DOHH2 (cell line): ENCODE measurements at regions not wholly inside any gene's neighbourhood (a gene's known extent, or its start where the extent isn't known, plus 50 kb on each side); places are given as distances from the start of the nearest gene placed in this dataset.

ENCODE experiments used
- H3F3A ChIP-seq: fragments of 200-600 bp; sonication (generic), shearing (Covaris generic); 2 replicates; pipeline ENCODE4 v1.6.0; 2016; ENCODE audit warnings: antibody characterized with exemption, mild to moderate bottlenecking; ENCODE audit not compliant: control insufficient read depth, insufficient read depth
- H3K27ac ChIP-seq: fragments of 200-600 bp; sonication (generic); 2 replicates; pipeline ENCODE4 v1.5.1; 2014; ENCODE audit warnings: low read depth, mild to moderate bottlenecking, low read length, moderate library complexity
- H3K27me3 ChIP-seq: fragments of 200-600 bp; sonication (generic); 2 replicates; pipeline ENCODE4 v1.6.1; 2014; ENCODE audit warnings: mild to moderate bottlenecking, low read length, mixed read lengths; ENCODE audit not compliant: control insufficient read depth
- H3K36me3 ChIP-seq: fragments of 200-600 bp; sonication (generic); 2 replicates; pipeline ENCODE4 v1.6.1; 2014; ENCODE audit warnings: mild to moderate bottlenecking, low read length, moderate library complexity, mixed read lengths; ENCODE audit not compliant: control insufficient read depth
- H3K4me1 ChIP-seq: fragments of 200-600 bp; sonication (generic); 2 replicates; pipeline ENCODE4 v1.6.1; 2014; ENCODE audit warnings: mild to moderate bottlenecking, low read length, mixed read lengths; ENCODE audit not compliant: control insufficient read depth
- H3K4me2 ChIP-seq: fragments of 200-600 bp; sonication (generic); 2 replicates; pipeline ENCODE4 v1.6.0; 2014; ENCODE audit warnings: mild to moderate bottlenecking, low read length, moderate library complexity
- H3K4me3 ChIP-seq: fragments of 200-600 bp; sonication (generic); 2 replicates; pipeline ENCODE4 v1.5.1; 2014; ENCODE audit warnings: mild to moderate bottlenecking, low read length, mixed read lengths
- H3K79me2 ChIP-seq: fragments of 200-600 bp; sonication (generic); 2 replicates; pipeline ENCODE4 v1.6.1; 2014; ENCODE audit warnings: mild to moderate bottlenecking, low read length, mixed read lengths; ENCODE audit not compliant: control insufficient read depth
- H3K9me2 ChIP-seq: fragments of 200-600 bp; sonication (generic); replicated peaks from 2 replicates; pipeline ENCODE4 v1.6.1; 2014; ENCODE audit warnings: mild to moderate bottlenecking, low read length, mixed read lengths; ENCODE audit not compliant: control insufficient read depth
- H3K9me3 ChIP-seq: fragments of 200-600 bp; sonication (generic); 2 replicates; pipeline ENCODE4 v1.6.1; 2014; ENCODE audit warnings: antibody characterized with exemption, low read length, mixed read lengths; ENCODE audit not compliant: control insufficient read depth, insufficient read depth
- H4K20me1 ChIP-seq: fragments of 200-600 bp; sonication (generic); 2 replicates; pipeline ENCODE4 v1.6.0; 2014; ENCODE audit warnings: low read depth, mild to moderate bottlenecking, antibody characterized with exemption, low read length, moderate library complexity; ENCODE audit not compliant: control insufficient read depth, insufficient read depth
- EZH2phosphoT487 ChIP-seq: fragments of 200-600 bp; sonication (generic); IDR thresholded peaks from 2 replicates; pipeline ENCODE4 v1.6.1; 2017; ENCODE audit warnings: borderline replicate concordance, mild to moderate bottlenecking, antibody characterized with exemption, low read length, moderate library complexity, mixed read lengths
- TF ChIP-seq, protein P1 (sequence below): fragments of 200-600 bp; sonication (generic); IDR thresholded peaks from one replicate; pipeline ENCODE4 v1.5.1; 2014; ENCODE audit warnings: antibody characterized with exemption, mild to moderate bottlenecking, low read depth, low read length; ENCODE audit not compliant: poor library complexity, severe bottlenecking

DNA sequence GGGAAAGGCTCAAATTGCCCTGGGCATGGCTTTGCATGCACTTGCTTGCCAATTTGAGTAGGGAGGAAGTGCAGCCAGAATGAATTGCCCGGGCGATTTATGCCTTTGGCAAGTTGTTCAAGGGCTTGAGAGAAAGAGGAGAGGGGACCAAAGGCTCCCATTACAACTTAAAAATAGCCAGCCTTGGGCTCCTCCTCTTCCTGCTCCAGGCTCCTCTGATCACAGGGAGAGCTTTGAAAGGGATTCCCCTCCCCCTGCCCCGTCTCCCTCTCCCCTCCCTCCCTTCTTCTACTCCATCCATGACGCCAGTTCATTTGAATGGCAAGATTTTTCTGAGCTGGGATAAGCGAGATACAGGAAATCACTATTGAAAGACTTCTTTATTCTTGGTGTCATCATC is 304.9 kb upstream of the JAG1 start:
- Histone ChIP-seq H4K20me1 (no peaks in the 10 kb centered on the region), H3F3A (no peaks in the 10 kb centered on the region), H3K4me1 (no peaks in the 10 kb centered on the region), H3K4me2 (no peak overlapping the region), H3K27ac (no peak overlapping the region), H3K79me2 (no peaks in the 10 kb centered on the region), H3K9me3 (no peaks in the 10 kb centered on the region), H3K9me2 (no peaks in the 10 kb centered on the region), H3K4me3 (no peak overlapping the region), H3K27me3 (no peaks in the 10 kb centered on the region), H3K36me3 (no peaks in the 10 kb centered on the region)
- no peak for TF ChIP-seq EZH2phosphoT487
- TF ChIP-seq, protein P1, sequence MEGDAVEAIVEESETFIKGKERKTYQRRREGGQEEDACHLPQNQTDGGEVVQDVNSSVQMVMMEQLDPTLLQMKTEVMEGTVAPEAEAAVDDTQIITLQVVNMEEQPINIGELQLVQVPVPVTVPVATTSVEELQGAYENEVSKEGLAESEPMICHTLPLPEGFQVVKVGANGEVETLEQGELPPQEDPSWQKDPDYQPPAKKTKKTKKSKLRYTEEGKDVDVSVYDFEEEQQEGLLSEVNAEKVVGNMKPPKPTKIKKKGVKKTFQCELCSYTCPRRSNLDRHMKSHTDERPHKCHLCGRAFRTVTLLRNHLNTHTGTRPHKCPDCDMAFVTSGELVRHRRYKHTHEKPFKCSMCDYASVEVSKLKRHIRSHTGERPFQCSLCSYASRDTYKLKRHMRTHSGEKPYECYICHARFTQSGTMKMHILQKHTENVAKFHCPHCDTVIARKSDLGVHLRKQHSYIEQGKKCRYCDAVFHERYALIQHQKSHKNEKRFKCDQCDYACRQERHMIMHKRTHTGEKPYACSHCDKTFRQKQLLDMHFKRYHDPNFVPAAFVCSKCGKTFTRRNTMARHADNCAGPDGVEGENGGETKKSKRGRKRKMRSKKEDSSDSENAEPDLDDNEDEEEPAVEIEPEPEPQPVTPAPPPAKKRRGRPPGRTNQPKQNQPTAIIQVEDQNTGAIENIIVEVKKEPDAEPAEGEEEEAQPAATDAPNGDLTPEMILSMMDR: no peak

DNA sequence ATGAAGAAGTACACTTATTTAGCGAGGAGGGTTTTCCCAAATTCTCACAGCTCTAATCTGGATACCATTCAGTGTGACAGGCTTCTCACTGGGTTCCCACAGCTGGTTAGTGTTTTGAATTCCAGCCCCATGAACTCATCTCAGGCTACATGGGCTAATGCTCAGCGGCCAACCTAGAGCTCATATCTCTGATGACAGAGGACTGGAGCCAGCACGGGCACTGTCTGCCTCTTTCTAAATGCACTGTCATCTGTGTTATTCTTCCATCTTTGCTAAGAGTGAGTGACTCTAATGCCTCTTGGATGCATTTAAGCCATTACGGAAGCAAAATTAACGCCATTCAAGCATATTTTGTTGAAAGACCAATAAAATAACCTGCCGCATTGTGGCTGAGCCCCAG is 308.9 kb upstream of the JAG1 start:
- TF ChIP-seq, protein P1: no peak
- no peak for TF ChIP-seq EZH2phosphoT487

DNA sequence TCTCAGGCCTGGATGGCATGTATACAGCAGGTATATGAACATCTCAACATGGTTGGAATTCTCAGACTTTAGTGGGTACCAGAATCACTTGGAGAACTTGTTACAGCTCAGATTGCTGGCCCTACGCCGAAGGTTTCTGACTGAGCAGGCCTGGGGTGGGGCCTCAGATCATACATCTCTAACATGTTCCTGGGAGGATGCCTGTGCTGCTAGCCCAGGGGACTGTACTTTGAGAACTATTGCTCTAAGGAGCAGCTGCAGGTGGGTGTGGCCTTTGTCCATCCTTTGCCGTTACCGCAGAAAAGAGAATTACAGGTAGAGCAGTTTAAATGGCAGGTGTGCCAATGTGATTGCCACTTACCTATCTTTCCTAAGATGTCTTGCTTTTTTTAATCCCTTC is 310.5 kb upstream of the JAG1 start:
- H3K9me3 ChIP-seq: peaks cover 4% of the 10 kb centered on the region; the same call in 1 of the 2 replicates
- no peaks in the 10 kb centered on the region for H4K20me1 ChIP-seq
- no peaks in the 10 kb centered on the region for H3K9me2 ChIP-seq
- TF ChIP-seq, protein P1: no peak
- TF ChIP-seq EZH2phosphoT487: no peak
- no peaks in the 10 kb centered on the region for H3K4me1 ChIP-seq
- H3F3A ChIP-seq: no peaks in the 10 kb centered on the region
- H3K36me3 ChIP-seq: no peaks in the 10 kb centered on the region
- H3K27me3 ChIP-seq: no peaks in the 10 kb centered on the region
- no peaks in the 10 kb centered on the region for H3K79me2 ChIP-seq
- no peak overlapping the region for H3K4me3 ChIP-seq
- H3K27ac ChIP-seq: no peak overlapping the region
- no peak overlapping the region for H3K4me2 ChIP-seq

More for the DNA sequence above, 308.9 kb upstream of the JAG1 start:
- 0 out of 2 replicates have a peak, but pooled peaks cover 4% of the 10 kb centered on the region for H3K9me3 ChIP-seq
- H3K27me3 ChIP-seq: no peaks in the 10 kb centered on the region
- no peaks in the 10 kb centered on the region for H4K20me1 ChIP-seq
- H3K9me2 ChIP-seq: no peaks in the 10 kb centered on the region
- H3F3A ChIP-seq: no peaks in the 10 kb centered on the region
- H3K4me2 ChIP-seq: no peak overlapping the region
- H3K4me3 ChIP-seq: no peak overlapping the region
- no peak overlapping the region for H3K27ac ChIP-seq
- no peaks in the 10 kb centered on the region for H3K36me3 ChIP-seq
- H3K79me2 ChIP-seq: no peaks in the 10 kb centered on the region
- no peaks in the 10 kb centered on the region for H3K4me1 ChIP-seq

DNA sequence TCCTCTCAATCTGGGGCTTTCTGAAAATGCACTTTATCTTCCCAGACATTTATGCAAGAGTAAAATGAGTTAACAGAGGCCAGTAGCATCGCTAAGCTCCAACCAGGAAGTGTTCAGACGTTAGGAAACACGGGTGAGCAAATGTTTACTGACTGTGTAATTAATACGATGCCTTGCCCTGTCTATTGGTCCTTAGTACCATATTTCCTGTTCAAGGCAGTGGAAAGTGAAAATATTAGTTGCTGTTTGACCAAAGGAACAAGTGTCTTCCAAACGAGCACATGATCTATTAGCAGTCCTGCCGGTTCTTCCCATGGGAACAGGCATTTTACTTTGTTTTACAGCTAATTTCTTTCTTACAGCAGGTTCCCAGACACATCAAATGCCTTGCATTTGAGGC is 311.1 kb upstream of the JAG1 start:
- H3F3A ChIP-seq: no peaks in the 10 kb centered on the region
- H3K9me3 ChIP-seq: peaks cover 4% of the 10 kb centered on the region; the same call in 1 of the 2 replicates
- no peaks in the 10 kb centered on the region for H3K27me3 ChIP-seq
- no peaks in the 10 kb centered on the region for H3K36me3 ChIP-seq
- TF ChIP-seq, protein P1: no peak
- TF ChIP-seq EZH2phosphoT487: no peak
- H4K20me1 ChIP-seq: no peaks in the 10 kb centered on the region
- no peak overlapping the region for H3K27ac ChIP-seq
- no peak overlapping the region for H3K4me2 ChIP-seq
- H3K4me1 ChIP-seq: no peaks in the 10 kb centered on the region
- H3K9me2 ChIP-seq: no peaks in the 10 kb centered on the region
- H3K4me3 ChIP-seq: no peak overlapping the region
- no peaks in the 10 kb centered on the region for H3K79me2 ChIP-seq
